ENCODE measurements at regions not wholly inside any gene's neighbourhood (a gene's known extent, or its start where the extent isn't known, plus 50 kb on each side); places are given as distances from the start of the nearest gene placed in this dataset.

DNA sequence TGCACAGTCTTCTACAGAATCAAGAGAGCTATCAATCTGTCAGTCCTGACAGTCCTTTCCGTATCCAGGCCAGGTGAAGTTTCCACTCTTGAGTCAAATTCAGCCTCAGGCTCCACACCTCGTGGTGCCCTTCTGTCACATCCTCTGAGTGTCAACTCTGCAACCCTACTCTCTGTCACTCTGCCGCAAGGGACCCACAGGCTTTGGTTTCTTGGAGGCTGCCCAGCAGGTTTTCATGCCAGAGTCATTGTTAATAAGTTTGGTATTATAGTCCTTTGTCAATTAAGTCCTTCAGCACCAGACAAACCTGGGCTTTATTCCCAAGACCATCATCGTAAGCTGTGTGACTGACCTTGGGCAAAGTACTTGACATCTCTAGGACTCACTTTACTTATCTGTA is 83.4 kb upstream of the KLHL13 start:
- TF ChIP-seq POLR2A (IDR thresholded peaks at IDR 0.05; ENCODE audit: low read length) (no peak), GATA1 (IDR thresholded peaks at IDR 0.05; ENCODE audit: low read depth, low read length) (no peak)
- DNase-seq = no peak

- no peak for DNase-seq
- TF ChIP-seq POLR2A (IDR thresholded peaks at IDR 0.05; ENCODE audit: low read length) = no peak
- TF ChIP-seq GATA1 (IDR thresholded peaks at IDR 0.05; ENCODE audit: low read depth, low read length) = no peak
Measured at GRCh38 chrX:118205421-118206395, 89.1 kb upstream of the KLHL13 start.

DNA sequence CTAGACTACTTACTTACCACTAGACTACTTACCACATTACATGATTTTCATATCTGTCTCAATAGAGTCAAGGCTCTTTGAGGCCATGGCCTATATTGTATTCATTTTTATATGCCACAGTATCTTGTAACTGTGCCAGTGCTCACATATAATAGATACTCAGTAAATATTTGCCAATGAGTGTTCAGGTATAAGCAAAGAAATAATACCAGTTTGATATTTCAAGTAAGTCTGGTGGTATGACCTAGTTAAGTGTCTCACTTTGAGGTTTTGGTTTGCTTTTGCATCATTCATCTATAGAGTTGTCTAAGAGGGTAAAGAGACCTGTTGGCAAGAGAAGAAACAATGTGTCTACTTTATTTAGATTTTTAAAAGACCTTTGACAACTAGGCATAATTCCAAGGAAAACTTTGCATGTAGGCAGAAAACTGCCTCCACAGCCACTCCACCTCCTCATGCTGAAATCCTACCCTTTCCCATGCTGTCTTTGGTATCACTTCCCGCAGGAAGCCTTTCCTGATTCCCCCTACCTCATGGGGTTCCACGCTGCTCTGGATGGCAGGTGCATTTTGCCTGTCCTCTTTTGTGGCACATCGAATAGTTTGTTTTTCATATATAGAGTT is 91.3 kb upstream of the KLHL13 start:
- no peak for DNase-seq
- TF ChIP-seq GATA1 (IDR thresholded peaks at IDR 0.05; ENCODE audit: low read depth, low read length) (no peak), POLR2A (IDR thresholded peaks at IDR 0.05; ENCODE audit: low read length) (no peak)

GRCh38 chrX:118208481-118208880 is 91.9 kb upstream of the KLHL13 start:
- no peak for DNase-seq
- TF ChIP-seq GATA1 (IDR thresholded peaks at IDR 0.05; ENCODE audit: low read depth, low read length) = no peak
- TF ChIP-seq POLR2A (IDR thresholded peaks at IDR 0.05; ENCODE audit: low read length) = no peak

- no peak for TF ChIP-seq GATA1 (IDR thresholded peaks at IDR 0.05; ENCODE audit: low read depth, low read length)
- TF ChIP-seq POLR2A (IDR thresholded peaks at IDR 0.05; ENCODE audit: low read length) = no peak
- no peak for DNase-seq
Measured at GRCh38 chrX:118211891-118212816, 95.5 kb upstream of the KLHL13 start.

DNA sequence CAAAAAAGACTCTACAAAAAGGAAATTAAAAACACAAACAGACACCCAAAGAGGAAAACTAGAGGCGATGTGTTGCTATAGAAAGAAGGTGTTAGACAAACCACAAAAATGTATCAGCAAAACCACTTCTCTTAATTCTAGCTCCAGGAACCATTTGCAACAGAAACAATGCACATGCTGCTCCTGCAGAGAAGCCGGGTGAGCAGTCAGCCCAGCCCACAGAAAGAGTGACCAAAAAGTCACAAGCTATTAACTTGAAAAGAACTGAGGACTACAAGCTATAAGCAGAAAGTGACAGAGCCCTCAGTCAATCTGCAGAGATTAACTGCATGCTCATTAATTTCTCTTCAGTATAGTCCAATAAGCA is 96.2 kb upstream of the KLHL13 start:
- no peak for DNase-seq
- no peak for TF ChIP-seq POLR2A (IDR thresholded peaks at IDR 0.05; ENCODE audit: low read length)
- no peak for TF ChIP-seq GATA1 (IDR thresholded peaks at IDR 0.05; ENCODE audit: low read depth, low read length)

GRCh38 chrX:118215346-118215745 is 98.7 kb upstream of the KLHL13 start:
- no peak for DNase-seq
- TF ChIP-seq GATA1 (IDR thresholded peaks at IDR 0.05; ENCODE audit: low read depth, low read length) = no peak
- TF ChIP-seq POLR2A (IDR thresholded peaks at IDR 0.05; ENCODE audit: low read length) = no peak

- TF ChIP-seq GATA1 (IDR thresholded peaks at IDR 0.05; ENCODE audit: low read depth, low read length) (no peak), POLR2A (IDR thresholded peaks at IDR 0.05; ENCODE audit: low read length) (no peak)
- no peak for DNase-seq
Measured at GRCh38 chrX:118216087-118216486, 99.5 kb upstream of the KLHL13 start.

DNA sequence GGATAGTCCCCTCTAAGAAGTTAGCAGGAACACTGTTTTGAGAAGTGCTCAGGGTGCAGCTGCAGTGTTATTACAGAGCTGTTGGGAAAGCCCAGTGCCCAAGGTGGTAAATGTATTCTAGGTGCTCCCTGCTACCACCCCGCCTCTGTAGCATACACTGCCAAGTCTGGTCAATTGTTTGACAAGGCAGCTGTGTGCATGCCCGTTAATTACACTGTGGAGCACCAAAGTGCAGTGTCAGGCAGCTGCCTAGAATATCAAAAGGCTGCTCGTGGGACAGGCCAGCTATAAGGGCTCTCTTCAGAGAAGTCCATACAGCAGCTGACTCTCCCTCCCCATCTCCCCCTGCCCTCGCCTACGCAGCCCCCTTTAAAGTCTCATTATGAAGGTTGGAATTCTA is 99.9 kb upstream of the KLHL13 start:
- DNase-seq = no peak

DNA sequence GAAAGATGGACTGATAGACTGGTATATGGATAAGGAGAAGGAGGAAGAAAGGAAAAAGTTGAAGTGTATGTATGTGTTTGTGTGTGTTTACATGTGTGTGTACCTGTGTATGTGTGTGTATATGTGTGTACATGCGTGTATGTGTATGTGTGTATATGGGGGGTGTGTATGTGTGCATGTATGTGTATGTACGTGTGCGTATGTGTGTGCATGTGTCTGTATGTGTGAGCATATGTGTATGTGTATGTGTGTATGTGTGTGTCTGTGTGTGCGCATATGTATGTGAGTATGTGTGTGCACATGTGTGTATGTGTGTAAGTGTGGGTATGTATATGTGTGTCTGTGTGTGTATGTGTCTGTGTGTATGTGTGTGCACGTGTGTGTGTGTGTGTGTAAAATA is 101.5 kb upstream of the KLHL13 start:
- no peak for TF ChIP-seq POLR2A (IDR thresholded peaks at IDR 0.05; ENCODE audit: low read length)
- no peak for TF ChIP-seq GATA1 (IDR thresholded peaks at IDR 0.05; ENCODE audit: low read depth, low read length)
- no peak for DNase-seq

More for the DNA sequence above, 99.9 kb upstream of the KLHL13 start:
- no peak for TF ChIP-seq GATA1 (IDR thresholded peaks at IDR 0.05; ENCODE audit: low read depth, low read length)
- TF ChIP-seq POLR2A (IDR thresholded peaks at IDR 0.05; ENCODE audit: low read length) = no peak

DNA sequence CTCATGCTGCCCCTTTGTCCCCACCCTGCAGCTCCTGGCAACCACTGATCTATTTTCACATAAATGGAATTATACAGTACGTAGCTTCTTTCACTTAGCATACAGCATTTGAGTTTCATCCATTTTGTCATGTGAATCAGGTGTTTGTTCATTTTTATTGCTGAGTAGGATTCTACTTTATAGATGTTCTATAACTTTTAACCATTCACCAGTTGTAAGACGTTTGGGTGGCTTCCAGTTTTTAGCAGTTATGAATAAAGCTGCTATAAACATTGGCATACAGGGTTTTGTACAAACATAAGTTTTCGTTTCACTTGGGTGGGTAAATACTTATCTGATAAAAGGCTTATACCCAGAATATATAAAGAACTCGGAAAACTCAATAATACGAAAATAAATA is 102.3 kb upstream of the KLHL13 start:
- no peak for TF ChIP-seq POLR2A (IDR thresholded peaks at IDR 0.05; ENCODE audit: low read length)
- no peak for TF ChIP-seq GATA1 (IDR thresholded peaks at IDR 0.05; ENCODE audit: low read depth, low read length)
- no peak for DNase-seq

- no peak for DNase-seq
- TF ChIP-seq GATA1 (IDR thresholded peaks at IDR 0.05; ENCODE audit: low read depth, low read length) = no peak
- TF ChIP-seq POLR2A (IDR thresholded peaks at IDR 0.05; ENCODE audit: low read length) = no peak
Measured at GRCh38 chrX:118219866-118220265, 103.3 kb upstream of the KLHL13 start.

- TF ChIP-seq GATA1 (IDR thresholded peaks at IDR 0.05; ENCODE audit: low read depth, low read length) (no peak), POLR2A (IDR thresholded peaks at IDR 0.05; ENCODE audit: low read length) (no peak)
- no peak for DNase-seq
Measured at GRCh38 chrX:118220509-118220908, 103.9 kb upstream of the KLHL13 start.

GRCh38 chrX:118221270-118221669 is 104.7 kb upstream of the KLHL13 start:
- no peak for DNase-seq
- TF ChIP-seq GATA1 (IDR thresholded peaks at IDR 0.05; ENCODE audit: low read depth, low read length) = no peak
- no peak for TF ChIP-seq POLR2A (IDR thresholded peaks at IDR 0.05; ENCODE audit: low read length)
